ENCODE measurements at regions not wholly inside any gene's neighbourhood (a gene's known extent, or its start where the extent isn't known, plus 50 kb on each side); places are given as distances from the start of the nearest gene placed in this dataset.
A peak's percentile ranks its signal among the peaks of the same experiment; 100 is the strongest.

- Histone ChIP-seq H3K79me2 (ENCODE audit: insufficient read depth, low read length) (no peaks in the 10 kb centered on the region), H3K9ac (ENCODE audit: low read depth, low read length) (no peak overlapping the region), H3K27ac (ENCODE audit: low read length) (no peak overlapping the region), H2AFZ (ENCODE audit: low read depth, low read length) (no peak overlapping the region), H3K4me1 (ENCODE audit: insufficient read depth, low read length) (no peaks in the 10 kb centered on the region), H3K4me3 (ENCODE audit: low read depth in 1 of 2, low read length in 2 of 2) (no peak overlapping the region), H3K9me3 (ENCODE audit: insufficient read depth, low read length, severe bottlenecking) (peaks cover 3% of the 10 kb centered on the region), H3K27me3 (ENCODE audit: insufficient read depth, low read length, poor library complexity) (no peaks in the 10 kb centered on the region), H4K20me1 (ENCODE audit: insufficient read depth, low read length) (no peaks in the 10 kb centered on the region), H3K36me3 (ENCODE audit: insufficient read depth, low read length) (no peaks in the 10 kb centered on the region), H3K4me2 (ENCODE audit: insufficient read depth, low read length) (no peak overlapping the region)
- TF ChIP-seq CTCF (IDR thresholded peaks at IDR 0.05; ENCODE audit: borderline replicate concordance, extremely low read depth, low read length, poor library complexity, severe bottlenecking) = no peak
- no peak for TF ChIP-seq EZH2 (IDR thresholded peaks at IDR 0.05; ENCODE audit: borderline replicate concordance, low read depth, low read length, severe bottlenecking)
- ATAC-seq (ENCODE audit: insufficient read depth, low read depth) (no peak), DNase-seq (no peak)
These were observed 1544.6 kb downstream of the C4orf33 start for GRCh38 chr4:130640592-130640991.

- H3K27me3 ChIP-seq (ENCODE audit: insufficient read depth, low read length, poor library complexity) = no peaks in the 10 kb centered on the region
- peaks cover 3% of the 10 kb centered on the region for H3K9me3 ChIP-seq (ENCODE audit: insufficient read depth, low read length, severe bottlenecking)
- no peaks in the 10 kb centered on the region for H3K4me1 ChIP-seq (ENCODE audit: insufficient read depth, low read length)
- H3K27ac ChIP-seq (ENCODE audit: low read length) = no peak overlapping the region
- TF ChIP-seq EZH2 (IDR thresholded peaks at IDR 0.05; ENCODE audit: borderline replicate concordance, low read depth, low read length, severe bottlenecking) = no peak
- no peak for TF ChIP-seq CTCF (IDR thresholded peaks at IDR 0.05; ENCODE audit: borderline replicate concordance, extremely low read depth, low read length, poor library complexity, severe bottlenecking)
- H3K4me2 ChIP-seq (ENCODE audit: insufficient read depth, low read length) = no peak overlapping the region
- H3K36me3 ChIP-seq (ENCODE audit: insufficient read depth, low read length) = no peaks in the 10 kb centered on the region
- H3K4me3 ChIP-seq (ENCODE audit: low read depth in 1 of 2, low read length in 2 of 2) = no peak overlapping the region
- no peaks in the 10 kb centered on the region for H4K20me1 ChIP-seq (ENCODE audit: insufficient read depth, low read length)
- no peak for DNase-seq
- no peak overlapping the region for H3K9ac ChIP-seq (ENCODE audit: low read depth, low read length)
- no peaks in the 10 kb centered on the region for H3K79me2 ChIP-seq (ENCODE audit: insufficient read depth, low read length)
- H2AFZ ChIP-seq (ENCODE audit: low read depth, low read length) = no peak overlapping the region
- ATAC-seq (ENCODE audit: insufficient read depth, low read depth) = no peak
These were observed 1550.9 kb downstream of the C4orf33 start for GRCh38 chr4:130646886-130647285.

DNA sequence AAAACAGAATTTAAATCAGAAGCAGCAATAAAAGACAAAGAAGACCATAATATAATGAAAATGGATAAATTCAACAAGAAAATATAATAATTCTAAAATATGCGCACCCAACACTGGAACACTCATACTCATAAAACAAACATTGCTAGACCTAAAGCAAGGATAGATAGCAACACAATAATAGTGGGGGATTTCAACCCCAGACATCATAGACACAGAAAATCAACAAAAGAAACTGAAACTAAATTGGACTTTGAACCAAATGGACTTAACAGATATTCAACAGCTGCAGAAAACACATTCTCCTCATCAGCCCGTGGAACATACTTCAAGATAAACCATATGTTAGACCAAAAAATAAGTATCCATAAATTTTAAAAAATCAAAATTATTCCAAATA is 1552.6 kb downstream of the C4orf33 start:
- Histone ChIP-seq H3K36me3 (ENCODE audit: insufficient read depth, low read length) (no peaks in the 10 kb centered on the region), H4K20me1 (ENCODE audit: insufficient read depth, low read length) (no peaks in the 10 kb centered on the region), H3K27ac (ENCODE audit: low read length) (no peak overlapping the region), H3K79me2 (ENCODE audit: insufficient read depth, low read length) (no peaks in the 10 kb centered on the region), H3K27me3 (ENCODE audit: insufficient read depth, low read length, poor library complexity) (no peaks in the 10 kb centered on the region), H3K9me3 (ENCODE audit: insufficient read depth, low read length, severe bottlenecking) (peaks cover 3% of the 10 kb centered on the region), H3K4me1 (ENCODE audit: insufficient read depth, low read length) (no peaks in the 10 kb centered on the region), H3K4me2 (ENCODE audit: insufficient read depth, low read length) (peak overlapping the region; percentile 49; the same call in 1 of the 2 replicates), H2AFZ (ENCODE audit: low read depth, low read length) (peak overlapping the region; percentile 59; the same call in 1 of the 2 replicates), H3K4me3 (ENCODE audit: low read depth in 1 of 2, low read length in 2 of 2) (peak overlapping the region in 1 of 2 experiments; percentile 11; a peak in 1 of 4 replicates), H3K9ac (ENCODE audit: low read depth, low read length) (no peak overlapping the region)
- DNase-seq (no peak), ATAC-seq (ENCODE audit: insufficient read depth, low read depth) (peak; percentile 62)
- no peak for TF ChIP-seq CTCF (IDR thresholded peaks at IDR 0.05; ENCODE audit: borderline replicate concordance, extremely low read depth, low read length, poor library complexity, severe bottlenecking)
- no peak for TF ChIP-seq EZH2 (IDR thresholded peaks at IDR 0.05; ENCODE audit: borderline replicate concordance, low read depth, low read length, severe bottlenecking)

DNA sequence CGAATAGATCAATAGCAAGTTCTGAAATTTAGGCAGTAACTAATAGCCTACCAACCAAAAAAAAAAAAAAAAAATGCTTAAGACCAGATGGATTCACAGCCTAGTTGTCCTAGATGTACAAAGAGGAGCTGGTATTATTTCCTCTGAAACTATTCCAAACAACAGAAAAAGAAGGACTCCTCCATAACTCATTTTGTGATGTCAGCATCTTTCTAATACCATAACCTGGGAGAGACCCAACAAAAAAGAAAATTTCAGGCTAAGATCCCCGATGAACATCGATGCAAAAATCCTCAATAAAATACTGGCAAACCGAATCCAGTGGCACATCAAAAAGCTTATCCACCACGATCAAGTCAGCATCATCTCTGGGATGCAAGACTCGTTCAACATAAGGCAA is 1557.9 kb downstream of the C4orf33 start:
- H3K9ac ChIP-seq (ENCODE audit: low read depth, low read length) = no peak overlapping the region
- TF ChIP-seq CTCF (IDR thresholded peaks at IDR 0.05; ENCODE audit: borderline replicate concordance, extremely low read depth, low read length, poor library complexity, severe bottlenecking) (no peak), EZH2 (IDR thresholded peaks at IDR 0.05; ENCODE audit: borderline replicate concordance, low read depth, low read length, severe bottlenecking) (no peak)
- H4K20me1 ChIP-seq (ENCODE audit: insufficient read depth, low read length) = no peaks in the 10 kb centered on the region
- no peak overlapping the region for H3K4me2 ChIP-seq (ENCODE audit: insufficient read depth, low read length)
- no peak for ATAC-seq (ENCODE audit: insufficient read depth, low read depth)
- no peaks in the 10 kb centered on the region for H3K27me3 ChIP-seq (ENCODE audit: insufficient read depth, low read length, poor library complexity)
- H3K36me3 ChIP-seq (ENCODE audit: insufficient read depth, low read length) = no peaks in the 10 kb centered on the region
- no peak overlapping the region for H3K27ac ChIP-seq (ENCODE audit: low read length)
- no peaks in the 10 kb centered on the region for H3K9me3 ChIP-seq (ENCODE audit: insufficient read depth, low read length, severe bottlenecking)
- H3K79me2 ChIP-seq (ENCODE audit: insufficient read depth, low read length) = no peaks in the 10 kb centered on the region
- no peaks in the 10 kb centered on the region for H3K4me1 ChIP-seq (ENCODE audit: insufficient read depth, low read length)
- no peak for DNase-seq
- no peak overlapping the region for H2AFZ ChIP-seq (ENCODE audit: low read depth, low read length)
- H3K4me3 ChIP-seq (ENCODE audit: low read depth in 1 of 2, low read length in 2 of 2) = no peak overlapping the region

Measured in DND-41 (cell line).